ENCODE measurements at regions not wholly inside any gene's neighbourhood (a gene's known extent, or its start where the extent isn't known, plus 50 kb on each side); places are given as distances from the start of the nearest gene placed in this dataset.

DNA sequence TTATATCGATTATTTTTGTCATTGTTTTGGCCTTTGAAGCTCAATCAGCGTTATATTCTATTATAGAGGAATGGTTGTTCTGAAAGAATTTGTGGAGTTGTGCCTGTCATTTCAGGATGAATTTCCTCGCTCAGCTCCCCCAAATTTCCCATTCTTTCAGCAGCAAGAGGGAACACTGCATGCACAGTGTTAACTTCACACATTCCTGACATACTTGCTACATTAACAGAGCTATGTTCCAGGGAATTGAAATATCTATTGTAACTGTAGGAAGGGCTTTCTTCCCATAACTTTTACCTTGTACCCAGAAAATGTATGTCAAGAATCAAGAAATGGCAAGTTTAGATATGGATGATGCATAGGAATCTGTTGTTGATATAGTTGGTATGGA is 379.0 kb downstream of the LRIG3 start:
- no peak for DNase-seq
- intact Hi-C loops (cut with DNase I): loop anchor here (2.0 kb wide), 2 partner anchors 546 to 610 kb away; no protein-coding TSS in a partner anchor

DNA sequence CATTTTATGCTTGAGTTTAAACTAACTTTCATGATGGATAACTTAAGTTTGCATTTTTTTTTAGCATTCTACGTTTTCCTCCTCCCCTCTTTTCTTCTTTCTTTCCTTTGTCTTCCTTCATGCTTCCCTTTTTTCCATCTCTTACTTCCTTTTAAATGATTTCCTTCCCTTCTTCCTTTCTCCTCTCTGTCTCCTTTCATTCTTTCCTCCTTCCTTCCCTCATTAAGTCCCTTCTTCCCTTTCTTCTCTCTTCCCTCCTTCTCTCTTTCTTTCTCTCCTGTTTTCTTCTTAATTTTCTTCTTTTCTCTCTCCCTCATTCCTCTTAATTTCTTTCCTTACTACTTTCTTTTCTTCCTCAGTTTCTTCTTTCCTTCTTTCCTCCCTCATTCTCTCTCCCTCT is 376.0 kb downstream of the LRIG3 start:
- no peak for DNase-seq
- intact Hi-C loops (cut with DNase I): no loop called here

DNA sequence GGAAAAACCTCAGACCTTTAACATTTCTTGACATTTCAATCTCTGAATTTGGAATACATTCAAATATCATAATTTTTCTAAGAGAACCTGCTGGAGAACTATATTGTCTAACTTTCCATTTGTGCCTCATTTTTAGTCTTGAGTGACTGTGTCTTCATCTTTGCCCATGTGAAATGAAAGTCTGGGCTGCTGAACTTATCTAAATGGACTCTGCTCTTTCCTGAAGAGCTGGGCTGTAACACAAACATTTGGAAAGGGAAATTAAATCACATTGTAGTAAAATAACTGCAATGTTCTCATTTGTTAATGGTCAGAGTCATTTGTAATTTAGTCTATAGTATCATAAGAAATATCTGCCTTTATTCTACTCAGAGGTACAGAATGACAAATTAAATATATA is 373.1 kb downstream of the LRIG3 start:
- DNase-seq: no peak
- intact Hi-C loops (cut with DNase I): no loop called here

DNA sequence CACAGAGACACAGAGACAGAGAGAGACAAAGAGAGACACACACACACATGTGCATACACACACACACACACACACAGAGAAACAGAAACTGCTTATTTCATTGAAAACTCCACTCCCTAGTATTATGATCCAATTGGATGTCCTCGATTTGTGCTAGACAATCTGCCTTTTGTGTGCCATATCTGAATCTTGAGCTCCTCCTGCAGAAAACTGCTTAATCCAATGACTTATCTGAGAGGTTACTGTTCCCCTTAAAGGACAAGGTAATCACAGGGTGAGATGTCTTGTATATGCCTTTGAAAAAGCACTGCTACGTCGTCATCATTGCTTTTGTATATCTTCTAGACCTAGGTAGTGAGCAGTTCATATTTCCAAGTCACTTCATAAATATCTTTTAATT is 371.5 kb downstream of the LRIG3 start:
- no peak for DNase-seq
- intact Hi-C loops (cut with DNase I): no loop called here

DNA sequence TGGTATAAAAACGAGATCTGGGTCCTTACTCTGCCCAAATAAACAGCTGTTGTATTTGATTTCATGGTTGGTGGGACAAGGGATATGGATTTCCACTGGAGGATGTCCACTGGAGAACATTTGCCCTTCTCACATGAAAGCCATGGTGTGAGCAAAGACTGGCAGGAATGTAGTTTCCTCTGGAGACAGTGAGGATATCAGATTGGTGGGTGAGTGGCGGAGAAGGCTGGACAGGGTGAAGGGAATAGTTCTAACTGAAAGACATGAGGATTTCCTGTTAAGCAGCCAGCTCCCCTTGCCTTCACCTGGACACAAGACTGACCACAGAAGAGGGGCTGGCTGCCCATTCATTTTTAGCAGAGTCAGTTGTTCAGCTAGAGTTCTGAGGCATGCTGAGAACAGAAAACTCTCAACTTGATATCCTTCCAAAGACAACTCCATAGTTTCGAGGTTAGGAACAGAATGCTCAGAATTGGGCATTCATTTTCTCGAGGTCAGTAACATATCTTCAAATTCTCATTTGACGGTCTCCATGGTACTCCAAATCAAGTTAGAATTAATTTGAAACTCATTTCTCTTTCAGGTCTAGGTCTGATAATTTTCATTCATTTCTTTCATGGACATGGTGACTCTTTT is 365.7 kb downstream of the LRIG3 start:
- intact Hi-C loops (cut with DNase I): no loop called here
- DNase-seq: no peak

DNA sequence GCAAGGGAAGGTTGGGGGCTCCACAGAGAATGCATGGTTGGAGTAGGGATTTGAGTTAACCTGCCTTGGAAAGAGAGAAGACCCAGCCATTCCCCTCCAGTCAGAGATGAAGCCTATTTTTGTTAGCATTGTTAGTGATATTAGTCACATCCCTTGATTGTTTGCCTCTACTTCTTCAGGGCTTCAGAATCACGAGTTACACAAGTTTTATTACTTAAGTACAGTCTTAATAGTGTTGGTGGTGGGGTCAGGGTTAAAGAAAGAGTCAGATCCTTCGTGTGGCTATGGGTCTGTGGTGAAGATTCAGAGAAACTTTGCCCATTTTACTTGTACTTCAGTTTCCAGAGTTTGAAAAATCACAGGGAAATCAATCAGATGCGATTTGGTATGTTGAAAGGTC is 363.1 kb downstream of the LRIG3 start:
- intact Hi-C loops (cut with DNase I): no loop called here
- DNase-seq: no peak

DNA sequence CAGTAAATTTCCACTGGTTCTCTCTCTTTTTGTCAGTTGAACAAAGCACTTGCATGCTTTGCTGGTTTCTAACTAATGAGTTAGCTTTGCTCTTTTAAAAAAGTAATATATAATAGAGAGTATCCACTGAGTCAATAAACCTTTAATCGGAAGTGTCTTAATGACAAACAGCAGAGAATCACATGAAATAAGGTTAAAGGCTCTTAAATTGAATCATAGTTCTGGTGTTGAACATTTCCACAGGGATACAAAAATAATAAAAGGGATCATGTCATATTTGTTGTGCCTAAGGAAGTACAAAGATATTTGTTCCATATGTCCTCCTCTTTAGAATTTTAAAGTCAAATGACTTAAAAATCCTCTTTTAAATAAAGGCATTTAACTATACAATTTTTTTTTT is 362.6 kb downstream of the LRIG3 start:
- DNase-seq: no peak
- intact Hi-C loops (cut with DNase I): no loop called here

DNA sequence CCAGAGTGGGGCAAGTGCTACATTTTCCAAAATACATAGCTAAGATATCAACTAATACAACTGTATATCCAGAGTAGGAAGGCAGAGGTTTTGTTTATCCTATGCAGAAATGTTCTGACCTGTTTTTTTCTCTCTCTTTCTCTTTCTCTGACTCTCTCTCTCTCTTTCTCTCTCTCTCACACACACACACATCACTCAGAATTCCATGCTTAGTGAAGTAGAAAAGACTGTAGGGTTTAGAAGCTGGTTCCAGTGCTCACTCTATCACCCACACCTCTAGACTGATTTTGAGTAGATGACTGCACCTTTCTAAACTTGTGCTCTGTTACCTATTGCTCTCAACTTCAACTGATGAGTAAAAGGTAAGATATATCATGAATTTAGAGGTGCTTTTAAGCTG is 356.7 kb downstream of the LRIG3 start:
- intact Hi-C loops (cut with DNase I): no loop called here
- no peak for DNase-seq

DNA sequence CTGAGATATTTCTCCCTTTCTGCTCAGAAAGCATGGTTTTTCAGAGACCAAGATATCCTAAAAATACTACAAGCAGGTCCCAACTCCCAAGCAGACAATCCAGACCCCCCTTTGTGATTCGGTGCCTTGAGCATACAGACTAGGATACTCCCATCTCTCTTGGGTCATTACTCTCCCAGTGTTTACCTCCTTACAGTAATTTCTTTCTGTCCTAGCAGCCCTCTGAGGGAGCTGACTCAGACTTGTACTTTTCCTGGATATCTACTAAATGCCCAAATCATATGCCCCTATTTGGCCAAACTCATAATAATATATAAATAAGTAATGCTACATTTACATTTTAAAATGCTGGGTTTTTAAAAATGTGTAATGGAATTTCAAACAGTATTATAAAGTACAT is 355.6 kb downstream of the LRIG3 start:
- intact Hi-C loops (cut with DNase I): no loop called here
- no peak for DNase-seq

DNA sequence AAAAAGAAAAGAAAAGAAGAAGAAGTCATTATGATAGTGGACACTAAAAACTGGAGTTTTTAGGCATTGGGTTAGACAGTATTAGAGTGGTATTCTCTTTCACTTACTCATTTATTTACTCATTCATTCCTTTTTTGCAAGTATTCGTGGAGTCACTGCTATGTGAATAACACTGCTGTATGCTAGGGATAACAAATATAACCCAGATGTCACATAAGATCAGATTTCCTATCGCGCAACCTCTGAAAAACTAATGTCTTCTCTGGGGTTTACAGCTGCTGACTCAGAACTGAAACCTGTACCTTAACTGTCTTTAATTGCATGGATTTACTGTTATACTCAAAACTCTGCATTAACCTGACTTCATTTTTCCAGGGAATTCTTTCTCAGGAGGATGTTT is 353.7 kb downstream of the LRIG3 start:
- DNase-seq: no peak
- intact Hi-C loops (cut with DNase I): no loop called here

DNA sequence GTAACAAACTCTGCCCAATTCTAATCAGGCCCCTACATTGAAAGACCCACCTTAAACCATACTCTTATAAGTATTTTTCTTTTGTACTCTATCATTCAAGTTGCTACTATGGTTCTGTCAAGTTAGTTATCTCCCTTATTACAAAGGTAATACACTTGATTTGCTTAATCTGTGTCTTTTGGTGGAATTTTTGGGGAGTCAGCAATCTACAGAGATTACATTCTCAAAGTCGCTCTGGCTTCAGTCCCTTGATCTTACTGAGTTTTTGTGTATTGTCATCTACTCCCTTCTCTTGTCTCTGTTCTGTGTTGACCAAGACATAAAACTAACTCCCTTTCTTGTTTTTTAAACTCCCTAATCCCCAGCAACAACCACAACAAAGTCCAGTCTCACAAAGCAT is 353.1 kb downstream of the LRIG3 start:
- intact Hi-C loops (cut with DNase I): no loop called here
- no peak for DNase-seq

DNA sequence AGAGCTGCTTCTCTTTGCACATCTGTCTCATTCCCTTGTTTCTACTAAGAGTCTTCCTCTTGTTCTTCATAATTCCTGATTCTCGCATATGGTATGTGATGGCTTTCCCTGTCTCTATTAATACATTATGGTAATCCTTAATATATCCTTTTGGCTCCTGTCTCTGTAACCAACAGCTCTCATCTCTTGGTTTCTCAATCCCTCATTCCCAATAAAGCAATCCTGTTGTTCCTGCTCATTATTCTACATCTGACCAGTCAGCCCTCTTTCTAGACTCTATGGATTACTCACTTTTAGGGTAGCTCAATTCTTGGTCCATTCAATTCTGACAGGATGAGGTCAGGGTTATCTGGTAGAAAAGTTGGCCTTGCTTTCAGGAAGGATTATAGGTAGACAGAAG is 349.9 kb downstream of the LRIG3 start:
- intact Hi-C loops (cut with DNase I): no loop called here
- no peak for DNase-seq

DNA sequence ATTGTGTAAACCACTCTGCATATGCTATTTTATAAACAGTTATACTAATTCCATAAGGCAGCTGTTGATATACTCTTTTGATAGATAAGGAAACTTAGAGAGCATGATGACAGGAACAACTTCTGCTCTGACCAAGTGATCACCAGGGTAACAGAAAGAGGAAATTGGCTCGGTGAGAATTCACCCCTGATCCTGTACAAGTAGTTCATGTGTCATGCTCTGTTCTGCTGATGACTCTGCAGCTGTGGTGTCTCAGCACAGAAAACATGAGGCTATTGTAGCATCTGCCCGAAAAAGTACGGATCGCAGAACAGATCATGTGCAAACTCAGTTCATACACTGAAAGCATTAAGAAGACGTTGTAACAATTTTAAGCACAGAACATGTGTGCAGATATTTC is 345.0 kb downstream of the LRIG3 start:
- DNase-seq: no peak
- intact Hi-C loops (cut with DNase I): no loop called here

DNA sequence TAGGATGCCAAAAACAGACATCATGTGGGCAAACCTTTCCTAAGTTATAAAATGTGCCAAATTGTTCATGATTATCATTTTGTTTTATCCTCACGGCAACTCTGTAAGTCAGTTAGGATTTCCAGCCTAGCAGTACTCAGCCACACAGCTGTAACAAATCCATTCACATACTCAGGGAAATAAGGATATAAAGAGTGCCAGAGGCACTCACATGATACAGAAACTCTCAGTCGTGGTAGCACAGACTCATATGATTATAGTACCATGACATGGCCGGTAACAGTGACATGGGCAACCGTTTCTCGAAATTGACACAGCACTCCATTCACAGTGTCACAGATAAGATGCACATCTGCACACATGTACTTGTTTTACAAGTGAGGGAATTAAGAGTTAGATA is 344.2 kb downstream of the LRIG3 start:
- intact Hi-C loops (cut with DNase I): no loop called here

DNA sequence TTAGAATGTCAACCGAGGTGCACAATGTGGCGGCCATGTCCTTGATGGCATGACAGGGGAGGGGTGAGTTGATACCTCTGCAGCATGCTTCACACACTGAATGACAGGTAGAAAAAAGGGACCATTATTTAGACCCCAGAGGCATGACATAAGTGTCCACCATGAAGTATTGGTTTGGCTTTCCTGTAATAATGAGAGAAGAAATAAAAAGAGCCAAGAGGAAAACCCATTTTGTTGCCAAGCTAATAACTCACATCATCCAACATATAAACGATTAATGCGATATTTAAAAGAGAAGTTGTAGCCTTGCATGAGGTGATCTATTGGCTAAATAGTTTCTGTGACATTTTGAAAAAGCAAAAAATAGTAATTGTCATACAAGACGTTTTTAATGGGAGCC is 343.4 kb downstream of the LRIG3 start:
- intact Hi-C loops (cut with DNase I): no loop called here
- no peak for DNase-seq

More for the DNA sequence above, 344.2 kb downstream of the LRIG3 start:
- DNase-seq: no peak

DNA sequence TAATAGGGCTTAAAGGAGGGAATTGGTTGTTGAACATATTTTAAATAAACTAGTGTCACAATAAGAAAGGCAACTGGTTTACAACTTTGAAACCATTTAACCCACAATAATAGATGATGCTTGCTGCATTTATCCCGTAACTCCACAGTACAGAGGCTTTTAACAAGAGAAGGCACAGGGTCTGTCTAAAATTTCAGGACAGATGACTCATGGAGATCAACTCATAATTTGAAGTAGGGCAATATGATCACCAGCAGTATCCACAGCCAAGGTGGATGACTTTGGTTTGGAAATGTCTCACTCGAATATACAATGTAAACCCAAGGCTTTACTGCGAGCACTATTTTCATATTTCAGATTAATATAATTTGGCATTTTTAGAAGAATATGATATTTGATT is 340.2 kb downstream of the LRIG3 start:
- intact Hi-C loops (cut with DNase I): no loop called here
- DNase-seq: no peak

DNA sequence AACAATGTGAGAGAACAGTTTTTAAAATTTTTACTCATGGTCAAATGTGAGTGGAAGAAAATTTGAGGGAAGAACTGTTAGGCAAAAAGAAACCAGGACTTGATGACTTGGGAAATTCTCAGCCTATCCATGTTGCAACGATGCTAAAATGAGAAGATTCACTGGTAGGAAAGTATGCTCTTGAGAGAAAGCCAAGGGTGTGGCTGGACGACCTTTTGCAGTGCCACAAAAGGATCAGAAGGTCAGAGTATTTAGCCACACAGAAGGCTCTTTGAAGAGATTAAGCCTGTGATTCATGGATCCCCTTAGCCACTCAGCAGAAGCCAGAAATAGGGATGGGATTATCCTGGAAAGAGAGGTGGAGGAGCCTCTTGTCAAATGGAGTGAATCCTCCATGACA is 336.8 kb downstream of the LRIG3 start:
- intact Hi-C loops (cut with DNase I): no loop called here
- no peak for DNase-seq

DNA sequence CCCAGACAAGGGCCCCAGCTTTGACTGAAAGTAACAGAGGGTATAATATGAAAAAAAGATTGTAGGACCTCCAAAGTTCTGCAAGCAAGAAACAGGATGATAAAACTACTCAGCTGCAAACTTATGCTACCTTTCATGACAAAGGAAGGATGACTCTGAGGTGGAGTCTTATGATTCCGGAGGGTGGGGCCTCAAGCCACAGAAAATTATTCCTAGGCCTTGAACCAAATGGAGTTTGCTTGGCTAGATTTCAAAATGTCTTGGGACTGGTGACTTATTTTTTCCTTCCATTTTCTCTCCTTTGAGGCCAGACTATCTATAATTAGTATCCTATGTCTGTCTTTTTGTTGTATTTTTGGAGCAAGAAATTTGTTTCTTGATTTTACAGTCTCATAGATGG is 336.4 kb downstream of the LRIG3 start:
- no peak for DNase-seq
- intact Hi-C loops (cut with DNase I): no loop called here

DNA sequence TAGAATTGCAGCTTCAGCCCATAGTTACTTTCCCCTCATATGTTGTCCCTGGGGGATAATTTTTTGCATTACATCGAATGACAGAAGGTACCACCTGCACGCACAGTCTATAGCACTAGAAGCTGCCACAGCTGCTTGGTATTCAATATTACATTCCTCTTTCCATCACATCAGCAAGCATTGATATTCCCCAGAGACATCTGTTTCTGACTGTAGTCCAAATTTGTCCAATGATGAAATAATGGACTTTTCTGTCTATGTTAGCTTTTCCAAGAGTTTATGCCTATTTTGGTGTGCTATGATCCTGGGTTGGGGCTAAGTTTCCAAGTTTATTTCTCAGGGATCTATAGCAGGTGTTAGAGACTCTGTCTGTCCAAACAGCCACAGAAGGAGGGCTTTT is 335.4 kb downstream of the LRIG3 start:
- no peak for DNase-seq
- intact Hi-C loops (cut with DNase I): no loop called here

DNA sequence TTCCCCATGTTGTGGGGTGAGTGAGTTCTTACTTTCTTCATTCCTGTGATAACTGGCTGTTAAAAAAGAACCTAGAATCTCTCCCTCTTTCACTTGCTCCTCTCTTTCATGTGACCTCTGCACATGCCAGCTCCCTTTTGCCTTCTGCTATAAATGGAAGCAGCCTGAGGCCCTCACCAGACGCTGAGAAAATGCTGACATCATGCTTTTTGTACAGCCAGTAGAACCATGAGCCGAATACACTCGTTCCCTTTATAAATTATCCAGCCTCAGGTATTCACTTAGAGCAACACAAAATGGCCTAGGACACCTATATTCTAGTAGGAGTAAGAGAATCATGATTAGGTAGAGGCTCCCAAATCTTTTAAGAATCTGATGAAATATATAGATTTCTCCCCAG is 333.5 kb downstream of the LRIG3 start:
- DNase-seq: no peak
- intact Hi-C loops (cut with DNase I): no loop called here

DNA sequence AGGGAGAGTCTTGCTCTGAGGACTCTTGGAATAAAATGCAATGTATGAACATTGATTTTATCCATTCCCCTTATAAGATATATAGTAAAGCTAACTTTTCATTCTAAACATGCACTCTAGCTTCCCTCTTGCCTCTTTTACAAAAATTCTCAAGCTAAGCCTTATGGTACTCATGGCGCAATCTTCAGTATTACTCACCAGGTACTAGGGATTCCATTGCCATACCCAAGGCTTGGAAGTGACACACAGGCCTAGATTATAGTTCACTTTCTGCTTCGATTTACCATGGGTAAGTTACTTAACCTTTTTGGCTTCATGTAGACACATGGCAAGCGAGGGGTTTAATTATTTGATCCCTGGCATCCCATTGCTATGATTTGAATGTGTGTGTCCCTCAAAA is 331.5 kb downstream of the LRIG3 start:
- intact Hi-C loops (cut with DNase I): no loop called here

DNA sequence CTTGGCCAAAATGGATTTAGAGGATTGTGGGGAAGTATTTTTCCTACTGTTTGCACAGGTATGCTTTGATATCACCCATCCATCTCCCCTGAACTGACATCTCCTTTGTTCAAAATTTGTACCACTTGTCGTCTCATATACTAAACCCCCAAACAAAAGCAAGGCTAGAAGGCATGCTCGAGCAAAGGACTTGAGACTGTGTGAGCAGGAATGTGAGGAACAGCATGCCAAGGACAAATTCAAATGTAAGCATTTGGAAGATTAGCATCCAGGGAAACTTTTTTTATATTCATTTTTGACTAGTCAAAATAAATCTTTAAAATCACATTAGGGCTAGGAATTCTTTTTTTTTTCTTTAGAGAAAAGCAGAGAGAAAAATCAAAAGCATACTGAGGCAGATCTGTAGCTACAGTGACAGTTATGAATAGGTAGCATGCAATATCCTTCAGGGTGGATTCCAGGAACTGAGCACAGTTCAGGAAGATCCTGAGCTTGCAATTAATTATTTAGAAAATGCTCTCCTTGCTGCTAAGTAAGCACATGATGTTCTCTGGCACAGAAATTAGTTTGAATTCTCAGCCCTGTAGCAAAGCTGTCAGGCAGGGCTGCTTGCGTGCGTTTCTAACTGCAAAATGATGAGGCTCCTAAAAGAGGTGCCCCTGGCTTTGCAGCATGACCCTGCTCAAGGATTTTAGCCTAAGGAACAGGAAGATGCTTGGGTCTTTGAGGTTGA is 327.7 kb downstream of the LRIG3 start:
- DNase-seq: no peak
- intact Hi-C loops (cut with DNase I): no loop called here

More for the DNA sequence above, 331.5 kb downstream of the LRIG3 start:
- no peak for DNase-seq

All from posterior cingulate gyrus (tissue), 11 donors.